K562 (cell line): ENCODE measurements at regions not wholly inside any gene's neighbourhood (a gene's known extent, or its start where the extent isn't known, plus 50 kb on each side); places are given as distances from the start of the nearest gene placed in this dataset.

Experiments used
- ATAC-seq: fragments of 200-7000 bp; cut with Tn5 transposase; 3 replicates; pipeline ENCODE4 v1.9.1; 2020; ENCODE audit warnings: moderate library complexity
- BruUV-seq: library from RNA; stranded (reverse); fragments of 400-500 nt; replicated peaks from 2 replicates; lab custom pipeline; 2021; lab: Mats Ljungman, UMichigan
- CTCF ChIA-PET: fragments of 300-600 bp; formaldehyde crosslinking; extraction: SDS; loops from one replicate; lab custom pipeline; 2021; ENCODE audit warnings: low intra/inter-chr PET ratio; lab: Yijun Ruan, JAX
- POLR2A ChIA-PET: fragments of 300-600, 350-650 bp; sonication (Branson Sonifier 250); formaldehyde crosslinking; extraction: SDS; loops from one replicate; lab custom pipeline; 2021; ENCODE audit warnings: antibody characterized with exemption, inconsistent platforms; lab: Yijun Ruan, JAX
- DNase-seq, 4 experiments: peaks; one replicate each; pipeline versions ENCODE4 v3.0.0 to v3.0.0-alpha.2; 2011 to 2018; ENCODE audit warnings: low spot score in 3 of 4, mixed read lengths in 3 of 4; ENCODE audit errors: extremely low read depth in 1 of 4
- FAIRE-seq: peaks from 2 replicates; lab custom pipeline; 2011; peaks lifted over from hg19 to GRCh38; lab: Jason Lieb, UNC
- H2AFZ ChIP-seq: 2 replicates; pipeline ENCODE4 v1.6.0; 2011; ENCODE audit warnings: low read depth, low read length, control low read depth, inconsistent platforms
- H3K27ac ChIP-seq: fragments of 200-600 bp; 3 replicates; pipeline ENCODE4 v1.8.0; 2011; ENCODE audit warnings: low read depth, mild to moderate bottlenecking, control low read depth, inconsistent platforms, low read length, moderate library complexity, mixed read lengths; ENCODE audit errors: extremely low read depth
- H3K27me3 ChIP-seq, 2 experiments: fragments of 300-600 bp in 1 of 2; 2 replicates in 1 of 2; 3 replicates in 1 of 2; pipeline versions ENCODE4 v1.6.0 to v1.8.0; 2011; ENCODE audit warnings: inconsistent platforms in 2 of 2, low read length in 2 of 2, mild to moderate bottlenecking in 1 of 2, mixed read lengths in 1 of 2, moderate library complexity in 1 of 2; ENCODE audit not compliant: control insufficient read depth in 2 of 2, insufficient read depth in 2 of 2
- H3K36me3 ChIP-seq: fragments of 300-600 bp; 3 replicates; pipeline ENCODE4 v1.8.0; 2011; ENCODE audit warnings: mild to moderate bottlenecking, low read length, inconsistent platforms; ENCODE audit not compliant: control insufficient read depth, insufficient read depth
- H3K4me1 ChIP-seq, 2 experiments: fragments of 200-600 bp in 1 of 2; replicated peaks in 1 of 2; 2 replicates in 1 of 2; 3 replicates in 1 of 2; pipeline versions ENCODE4 v1.5.1 to v1.8.0; 2011; ENCODE audit warnings: inconsistent platforms in 2 of 2, low read length in 2 of 2, mild to moderate bottlenecking in 1 of 2, mixed read lengths in 1 of 2, moderate library complexity in 1 of 2; ENCODE audit not compliant: control insufficient read depth in 2 of 2, insufficient read depth in 2 of 2
- H3K4me2 ChIP-seq: 2 replicates; pipeline ENCODE4 v1.6.1; 2011; ENCODE audit warnings: low read length, control low read depth, inconsistent platforms, mixed read lengths; ENCODE audit not compliant: insufficient read depth
- H3K4me3 ChIP-seq: fragments of 200-600 bp; sonication (generic), shearing (Covaris generic); 2 replicates; pipeline ENCODE4 v1.5.1; 2016; ENCODE audit warnings: control low read depth, inconsistent platforms
- H3K79me2 ChIP-seq: fragments of 200-600 bp; 3 replicates; pipeline ENCODE4 v1.8.0; 2011; ENCODE audit warnings: low read length, inconsistent platforms; ENCODE audit not compliant: control insufficient read depth, insufficient read depth
- H3K9ac ChIP-seq, 2 experiments: 2 replicates each; pipeline versions ENCODE4 v1.6.0 to v1.6.1; 2011; ENCODE audit warnings: low read depth in 2 of 2, low read length in 2 of 2, control low read depth in 1 of 2, inconsistent platforms in 1 of 2, mild to moderate bottlenecking in 1 of 2, mixed read lengths in 1 of 2; ENCODE audit not compliant: insufficient read depth in 1 of 2
- H3K9me1 ChIP-seq: one replicate; pipeline ENCODE4 v1.6.0; 2011; ENCODE audit warnings: inconsistent platforms, mild to moderate bottlenecking, low read length, moderate library complexity; ENCODE audit not compliant: control insufficient read depth, insufficient read depth
- H3K9me3 ChIP-seq: replicated peaks from 2 replicates; pipeline ENCODE4 v1.5.1; 2011; ENCODE audit warnings: low read depth, low read length, inconsistent platforms; ENCODE audit not compliant: control insufficient read depth, insufficient read depth
- H4K20me1 ChIP-seq: replicated peaks from 2 replicates; pipeline ENCODE4 v1.6.1; 2011; ENCODE audit warnings: low read length, inconsistent platforms, mixed read lengths; ENCODE audit not compliant: control insufficient read depth, insufficient read depth
- ARID1B ChIP-seq: fragments of 450-650 bp; IDR thresholded peaks from 2 replicates; pipeline ENCODE4 v1.6.1; 2016; ENCODE audit warnings: antibody characterized with exemption, mild to moderate bottlenecking, inconsistent platforms
- BHLHE40 ChIP-seq: IDR thresholded peaks from 2 replicates; pipeline ENCODE4 v1.6.1; 2011; ENCODE audit warnings: low read length, improper control_type of control experiment
- DIDO1 ChIP-seq: fragments of 450-650 bp; IDR thresholded peaks from 2 replicates; pipeline ENCODE4 v1.6.1; 2016; ENCODE audit warnings: low read depth, missing biosample characterization, missing genetic modification characterization
- ETS2 ChIP-seq: IDR thresholded peaks from 2 replicates; pipeline ENCODE4 v1.6.1; 2016; ENCODE audit warnings: borderline replicate concordance, missing genetic modification characterization, mild to moderate bottlenecking, moderate library complexity, missing compliant biosample characterization; ENCODE audit not compliant: poor library complexity, severe bottlenecking
- GTF2F1 ChIP-seq: IDR thresholded peaks from 2 replicates; pipeline ENCODE4 v1.6.1; 2011; ENCODE audit warnings: low read depth, low read length, improper control_type of control experiment
- HDAC2 ChIP-seq: fragments of 450-650 bp; IDR thresholded peaks from 2 replicates; pipeline ENCODE4 v1.6.1; 2016; ENCODE audit warnings: mild to moderate bottlenecking
- HLTF ChIP-seq: fragments of 450-650 bp; IDR thresholded peaks from 2 replicates; pipeline ENCODE4 v1.6.1; 2016
- MTF1 ChIP-seq: fragments of 250-450 bp; sonication (Bioruptor Pico); IDR thresholded peaks from 2 replicates; pipeline ENCODE4 v1.9.0; 2021; ENCODE audit warnings: moderate library complexity, mild to moderate bottlenecking, inconsistent platforms, borderline replicate concordance
- PCBP1 ChIP-seq: fragments of 200-400 bp; formaldehyde crosslinking; IDR thresholded peaks from 2 replicates; pipeline ENCODE4 v1.6.1; 2018; ENCODE audit warnings: mild to moderate bottlenecking, low read depth, low read length; ENCODE audit not compliant: poor library complexity, severe bottlenecking
- PCBP2 ChIP-seq: fragments of 200-400 bp; formaldehyde crosslinking; IDR thresholded peaks from 2 replicates; pipeline ENCODE4 v1.6.1; 2018; ENCODE audit warnings: low read length, low read depth, mild to moderate bottlenecking, moderate library complexity; ENCODE audit not compliant: poor library complexity, severe bottlenecking
- RB1 ChIP-seq: fragments of 450-650 bp; IDR thresholded peaks from 2 replicates; pipeline ENCODE4 v1.6.1; 2017; ENCODE audit warnings: low read depth, mild to moderate bottlenecking
- SIN3B ChIP-seq: fragments of 450-650 bp; IDR thresholded peaks from 2 replicates; pipeline ENCODE4 v1.6.1; 2017; ENCODE audit warnings: low read depth, mild to moderate bottlenecking, moderate library complexity
- ZNF75A ChIP-seq: fragments of 450-650 bp; formaldehyde crosslinking; IDR thresholded peaks from 2 replicates; pipeline ENCODE4 v1.4.0; 2020; ENCODE audit warnings: mild to moderate bottlenecking
- WGBS: fragments of 100-300 bp; shearing (Covaris generic); methylation state at CpG from one replicate; pipeline ENCODE4 v1.1.6; 2016; ENCODE audit warnings: low coverage, mixed read lengths; ENCODE audit not compliant: insufficient coverage; ENCODE audit errors: missing lambda C conversion rate; 5-methylcytosine and 5-hydroxymethylcytosine counted together
- in situ Hi-C: fragments of 300-500 bp; cut with MboI; formaldehyde crosslinking; loops from 4 replicates; pipeline ENCODE4 v1.15.0; 2018; ENCODE audit warnings: inconsistent platforms, mixed read lengths
- intact Hi-C: fragments of 100-400 bp; cut with micrococcal nuclease; formaldehyde crosslinking; loops from 2 replicates; pipeline ENCODE4 v1.14.2; 2022
- TF ChIP-seq, protein P1 (sequence below): sonication (generic); formaldehyde crosslinking; IDR thresholded peaks from 2 replicates; pipeline ENCODE4 v1.8.0; 2022; ENCODE audit warnings: mild to moderate bottlenecking, missing genetic modification reagents
- TF ChIP-seq, protein P2 (sequence below), 3 experiments: fragments of 200-800 bp in 1 of 3; fragments of 250-450 bp in 1 of 3; fragments of 450-650 bp in 1 of 3; sonication (Bioruptor Pico) in 1 of 3; sonication (Bioruptor generic) in 1 of 3; formaldehyde crosslinking in 1 of 3; IDR thresholded peaks; 2 replicates each; pipeline versions ENCODE4 v1.6.1 to v1.8.0; 2016 to 2022; ENCODE audit warnings: mild to moderate bottlenecking in 2 of 3, missing genetic modification characterization in 2 of 3, missing compliant biosample characterization in 1 of 3, moderate library complexity in 1 of 3

DNA sequence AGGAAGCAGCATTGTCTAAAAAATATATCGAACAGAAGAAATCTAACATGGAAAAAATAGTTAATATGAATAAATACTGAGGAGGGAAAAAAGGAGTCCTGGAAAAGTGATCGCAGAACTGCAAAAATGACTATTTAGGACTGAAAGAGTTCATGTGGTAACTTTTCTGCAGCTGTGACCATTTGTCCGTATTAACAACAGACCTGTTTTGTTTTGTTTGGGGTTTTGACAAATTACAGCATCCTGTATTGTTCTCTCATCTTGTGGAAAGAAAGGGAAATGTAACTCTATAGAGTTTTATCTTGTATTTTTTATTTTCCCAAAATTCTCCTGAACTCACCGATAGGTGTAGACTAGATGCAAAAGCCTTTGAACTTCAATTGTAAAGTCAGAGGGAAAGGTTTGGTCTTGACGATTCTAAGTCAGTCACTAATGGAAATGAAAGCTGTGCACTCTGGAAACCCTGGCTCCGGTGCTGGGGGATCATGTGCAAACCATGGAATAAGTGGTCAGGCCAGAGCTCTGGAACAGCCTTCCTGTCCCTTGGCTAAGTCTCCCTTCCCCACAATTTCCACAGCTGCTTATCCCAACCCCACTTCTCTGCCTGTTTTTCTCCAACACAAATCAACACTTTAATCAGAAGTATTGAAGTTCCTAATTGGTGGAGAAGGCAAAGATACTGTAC is 51.2 kb upstream of the MARCKS start:
- no peak for DNase-seq
- TF ChIP-seq GTF2F1 (no peak), HDAC2 (no peak), ZNF75A (no peak), RB1 (no peak), BHLHE40 (no peak), MTF1 (CRISPR knock-in tag) (no peak), SIN3B (no peak), ETS2 (no peak), PCBP2 (no peak), DIDO1 (tag) (no peak), PCBP1 (no peak), HLTF (no peak), ARID1B (no peak)
- TF ChIP-seq, protein P1, sequence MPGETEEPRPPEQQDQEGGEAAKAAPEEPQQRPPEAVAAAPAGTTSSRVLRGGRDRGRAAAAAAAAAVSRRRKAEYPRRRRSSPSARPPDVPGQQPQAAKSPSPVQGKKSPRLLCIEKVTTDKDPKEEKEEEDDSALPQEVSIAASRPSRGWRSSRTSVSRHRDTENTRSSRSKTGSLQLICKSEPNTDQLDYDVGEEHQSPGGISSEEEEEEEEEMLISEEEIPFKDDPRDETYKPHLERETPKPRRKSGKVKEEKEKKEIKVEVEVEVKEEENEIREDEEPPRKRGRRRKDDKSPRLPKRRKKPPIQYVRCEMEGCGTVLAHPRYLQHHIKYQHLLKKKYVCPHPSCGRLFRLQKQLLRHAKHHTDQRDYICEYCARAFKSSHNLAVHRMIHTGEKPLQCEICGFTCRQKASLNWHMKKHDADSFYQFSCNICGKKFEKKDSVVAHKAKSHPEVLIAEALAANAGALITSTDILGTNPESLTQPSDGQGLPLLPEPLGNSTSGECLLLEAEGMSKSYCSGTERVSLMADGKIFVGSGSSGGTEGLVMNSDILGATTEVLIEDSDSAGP (CRISPR knock-in tag) = no peak
- TF ChIP-seq, protein P2, sequence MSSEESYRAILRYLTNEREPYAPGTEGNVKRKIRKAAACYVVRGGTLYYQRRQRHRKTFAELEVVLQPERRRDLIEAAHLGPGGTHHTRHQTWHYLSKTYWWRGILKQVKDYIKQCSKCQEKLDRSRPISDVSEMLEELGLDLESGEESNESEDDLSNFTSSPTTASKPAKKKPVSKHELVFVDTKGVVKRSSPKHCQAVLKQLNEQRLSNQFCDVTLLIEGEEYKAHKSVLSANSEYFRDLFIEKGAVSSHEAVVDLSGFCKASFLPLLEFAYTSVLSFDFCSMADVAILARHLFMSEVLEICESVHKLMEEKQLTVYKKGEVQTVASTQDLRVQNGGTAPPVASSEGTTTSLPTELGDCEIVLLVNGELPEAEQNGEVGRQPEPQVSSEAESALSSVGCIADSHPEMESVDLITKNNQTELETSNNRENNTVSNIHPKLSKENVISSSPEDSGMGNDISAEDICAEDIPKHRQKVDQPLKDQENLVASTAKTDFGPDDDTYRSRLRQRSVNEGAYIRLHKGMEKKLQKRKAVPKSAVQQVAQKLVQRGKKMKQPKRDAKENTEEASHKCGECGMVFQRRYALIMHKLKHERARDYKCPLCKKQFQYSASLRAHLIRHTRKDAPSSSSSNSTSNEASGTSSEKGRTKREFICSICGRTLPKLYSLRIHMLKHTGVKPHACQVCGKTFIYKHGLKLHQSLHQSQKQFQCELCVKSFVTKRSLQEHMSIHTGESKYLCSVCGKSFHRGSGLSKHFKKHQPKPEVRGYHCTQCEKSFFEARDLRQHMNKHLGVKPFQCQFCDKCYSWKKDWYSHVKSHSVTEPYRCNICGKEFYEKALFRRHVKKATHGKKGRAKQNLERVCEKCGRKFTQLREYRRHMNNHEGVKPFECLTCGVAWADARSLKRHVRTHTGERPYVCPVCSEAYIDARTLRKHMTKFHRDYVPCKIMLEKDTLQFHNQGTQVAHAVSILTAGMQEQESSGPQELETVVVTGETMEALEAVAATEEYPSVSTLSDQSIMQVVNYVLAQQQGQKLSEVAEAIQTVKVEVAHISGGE (CRISPR knock-in tag; IDR thresholded peaks at IDR 0.05) = no peak
- H3K4me1 ChIP-seq = no peaks in the 10 kb centered on the region
- intact Hi-C loops (no loop called here), in situ Hi-C loops (no loop called here)
- no peaks in the 10 kb centered on the region for H3K9me3 ChIP-seq
- FAIRE-seq = no peak
- H3K36me3 ChIP-seq = no peaks in the 10 kb centered on the region
- H4K20me1 ChIP-seq = no peaks in the 10 kb centered on the region
- ChIA-PET POLR2A (interaction anchor here (0.6 kb wide), 1 partner anchor 29 kb away, joined by 3 read pairs; no protein-coding TSS in a partner anchor), CTCF (no interaction called here)
- no peaks in the 10 kb centered on the region for H3K9me1 ChIP-seq
- H3K4me2 ChIP-seq = no peak overlapping the region
- 10% methylated on average over 6 of the region's 6 CpGs for WGBS
- peaks cover 0 to 3% of the 10 kb centered on the region in 2 experiments; a peak in 1 of 5 replicates for H3K27me3 ChIP-seq
- H3K4me3 ChIP-seq = no peak overlapping the region
- no peak overlapping the region for H2AFZ ChIP-seq
- H3K79me2 ChIP-seq = no peaks in the 10 kb centered on the region
- no peak for ATAC-seq
- H3K9ac ChIP-seq = no peak overlapping the region
- BruUV-seq = no TSS peak
- no peak overlapping the region for H3K27ac ChIP-seq
